HG03045 (cell line): ENCODE measurements at regions not wholly inside any gene's neighbourhood (a gene's known extent, or its start where the extent isn't known, plus 50 kb on each side); places are given as distances from the start of the nearest gene placed in this dataset.

ENCODE experiments used
- ATAC-seq: cut with Tn5 transposase; IDR thresholded peaks from one replicate; pipeline ENCODE4 v1.9.1; 2021; ENCODE audit warnings: mild to moderate bottlenecking, moderate library complexity; ENCODE audit not compliant: unreplicated experiment

GRCh38 chr1:25105836-25106235, 126.5 kb downstream of the SYF2 start:
- no peak for ATAC-seq

- ATAC-seq, result no peak
Measured at GRCh38 chr1:25104932-25105561, 127.3 kb downstream of the SYF2 start.

- ATAC-seq, result no peak
Measured at GRCh38 chr1:25103164-25103795, 129.0 kb downstream of the SYF2 start.

GRCh38 chr1:25100151-25100833, 132.0 kb downstream of the SYF2 start:
- ATAC-seq, result no peak

GRCh38 chr1:25099343-25099951, 132.9 kb downstream of the SYF2 start:
- ATAC-seq, result no peak

- ATAC-seq, result no peak
Measured at GRCh38 chr1:25098717-25099116, 133.6 kb downstream of the SYF2 start.

GRCh38 chr1:25096307-25097150, 135.8 kb downstream of the SYF2 start:
- ATAC-seq, result no peak

GRCh38 chr1:25095635-25096200, 136.6 kb downstream of the SYF2 start:
- no peak for ATAC-seq

- no peak for ATAC-seq
Measured at GRCh38 chr1:25094995-25095394, 137.3 kb downstream of the SYF2 start.

- ATAC-seq, result no peak
Measured at GRCh38 chr1:25094229-25094628, 138.1 kb downstream of the SYF2 start.

GRCh38 chr1:25091658-25092057, 140.6 kb downstream of the SYF2 start:
- no peak for ATAC-seq

GRCh38 chr1:25090707-25091422, 141.4 kb downstream of the SYF2 start:
- ATAC-seq, result no peak

GRCh38 chr1:25089772-25090171, 142.5 kb downstream of the SYF2 start:
- no peak for ATAC-seq

- ATAC-seq, result no peak
Measured at GRCh38 chr1:25088946-25089345, 143.4 kb downstream of the SYF2 start.

- ATAC-seq, result no peak
Measured at GRCh38 chr1:25088180-25088701, 144.1 kb downstream of the SYF2 start.

GRCh38 chr1:25086518-25087079, 145.7 kb downstream of the SYF2 start:
- no peak for ATAC-seq

GRCh38 chr1:25084407-25084806, 147.9 kb downstream of the SYF2 start:
- ATAC-seq, result no peak

GRCh38 chr1:25083481-25084345, 148.6 kb downstream of the SYF2 start:
- ATAC-seq, result no peak
